ENCODE measurements at regions not wholly inside any gene's neighbourhood (a gene's known extent, or its start where the extent isn't known, plus 50 kb on each side); places are given as distances from the start of the nearest gene placed in this dataset.

- no peaks in the 10 kb centered on the region for H3K27me3 ChIP-seq (ENCODE audit: insufficient read depth, low read length)
- DNase-seq (ENCODE audit: insufficient read length, low spot score, missing footprints) = no peak
- no peak overlapping the region for H3K27ac ChIP-seq (ENCODE audit: low read depth, low read length)
- no peaks in the 10 kb centered on the region for H3K36me3 ChIP-seq (ENCODE audit: insufficient read depth, low read length)
- H2AFZ ChIP-seq (ENCODE audit: low read length) = no peak overlapping the region
- no peak for TF ChIP-seq CTCF (IDR thresholded peaks at IDR 0.05; ENCODE audit: extremely low read depth, low read depth, low read length)
- no peak overlapping the region for H3K4me3 ChIP-seq (ENCODE audit: insufficient read depth, low read length)
- no peaks in the 10 kb centered on the region for H3K9me3 ChIP-seq (ENCODE audit: low read depth, low read length)
- no peak overlapping the region for H3K4me2 ChIP-seq (ENCODE audit: insufficient read depth, low read length)
- no peaks in the 10 kb centered on the region for H4K20me1 ChIP-seq (ENCODE audit: insufficient read depth, low read length)
- no peaks in the 10 kb centered on the region for H3K79me2 ChIP-seq (ENCODE audit: insufficient read depth, low read length)
- no peaks in the 10 kb centered on the region for H3K4me1 ChIP-seq (ENCODE audit: insufficient read depth, low read length)
Measured at GRCh38 chr6:4243237-4243636, 107.9 kb upstream of the ECI2 start.

- no peak for DNase-seq (ENCODE audit: insufficient read length, low spot score, missing footprints)
- Histone ChIP-seq H2AFZ (ENCODE audit: low read length) (no peak overlapping the region), H3K4me2 (ENCODE audit: insufficient read depth, low read length) (no peak overlapping the region), H4K20me1 (ENCODE audit: insufficient read depth, low read length) (no peaks in the 10 kb centered on the region), H3K79me2 (ENCODE audit: insufficient read depth, low read length) (no peaks in the 10 kb centered on the region), H3K9me3 (ENCODE audit: low read depth, low read length) (no peaks in the 10 kb centered on the region), H3K27me3 (ENCODE audit: insufficient read depth, low read length) (no peaks in the 10 kb centered on the region), H3K4me1 (ENCODE audit: insufficient read depth, low read length) (no peaks in the 10 kb centered on the region), H3K27ac (ENCODE audit: low read depth, low read length) (no peak overlapping the region), H3K36me3 (ENCODE audit: insufficient read depth, low read length) (no peaks in the 10 kb centered on the region), H3K4me3 (ENCODE audit: insufficient read depth, low read length) (no peak overlapping the region)
- no peak for TF ChIP-seq CTCF (IDR thresholded peaks at IDR 0.05; ENCODE audit: extremely low read depth, low read depth, low read length)
Measured at GRCh38 chr6:4242601-4243000, 107.2 kb upstream of the ECI2 start.

GRCh38 chr6:4240148-4240547, 104.8 kb upstream of the ECI2 start:
- H4K20me1 ChIP-seq (ENCODE audit: insufficient read depth, low read length) = no peaks in the 10 kb centered on the region

More at GRCh38 chr6:4240148-4240547, 104.8 kb upstream of the ECI2 start:
- DNase-seq (ENCODE audit: insufficient read length, low spot score, missing footprints) = no peak
- no peaks in the 10 kb centered on the region for H3K27me3 ChIP-seq (ENCODE audit: insufficient read depth, low read length)
- H2AFZ ChIP-seq (ENCODE audit: low read length) = no peak overlapping the region
- H3K4me2 ChIP-seq (ENCODE audit: insufficient read depth, low read length) = no peak overlapping the region
- no peak overlapping the region for H3K27ac ChIP-seq (ENCODE audit: low read depth, low read length)
- no peak overlapping the region for H3K4me3 ChIP-seq (ENCODE audit: insufficient read depth, low read length)
- H3K9me3 ChIP-seq (ENCODE audit: low read depth, low read length) = no peaks in the 10 kb centered on the region
- H3K4me1 ChIP-seq (ENCODE audit: insufficient read depth, low read length) = no peaks in the 10 kb centered on the region
- no peaks in the 10 kb centered on the region for H3K79me2 ChIP-seq (ENCODE audit: insufficient read depth, low read length)
- no peak for TF ChIP-seq CTCF (IDR thresholded peaks at IDR 0.05; ENCODE audit: extremely low read depth, low read depth, low read length)
- no peaks in the 10 kb centered on the region for H3K36me3 ChIP-seq (ENCODE audit: insufficient read depth, low read length)
